ENCODE measurements at regions not wholly inside any gene's neighbourhood (a gene's known extent, or its start where the extent isn't known, plus 50 kb on each side); places are given as distances from the start of the nearest gene placed in this dataset.

- TF ChIP-seq SKIL (IDR thresholded peaks at IDR 0.05; ENCODE audit: low read depth, poor library complexity, severe bottlenecking) (no peak), GATAD2B (conservative IDR thresholded peaks at IDR 0.05; ENCODE audit: low read depth) (no peak), SMARCA5 (IDR thresholded peaks at IDR 0.05) (no peak), SIN3A (IDR thresholded peaks at IDR 0.05; ENCODE audit: low read depth, low read length) (no peak), SRF (IDR thresholded peaks at IDR 0.05; ENCODE audit: low read depth in 2 of 2, low read length in 2 of 2) (no peak)
These were observed 569.0 kb upstream of the MCTP2 start (continued) for GRCh38 chr15:93662162-93662885.

- H3K4me2 ChIP-seq (ENCODE audit: control insufficient read depth, insufficient read depth): no peak overlapping the region
- no peaks in the 10 kb centered on the region for H3K27me3 ChIP-seq (replicated peaks in 1 of 2; ENCODE audit: control insufficient read depth in 2 of 2, insufficient read depth in 2 of 2, low read length in 1 of 2)
- ChIA-PET CTCF (no interaction called here), RAD21 (ENCODE audit: unreplicated experiment) (no interaction called here), SMC1A (ENCODE audit: uncharacterized antibody, unreplicated experiment) (no interaction called here), POLR2A (no interaction called here)
- no peaks in the 10 kb centered on the region for H3K36me3 ChIP-seq (ENCODE audit: control insufficient read depth in 2 of 2, insufficient read depth in 2 of 2, low read length in 1 of 2)
- no peak overlapping the region for H3K4me3 ChIP-seq
- H3K9me3 ChIP-seq (replicated peaks; ENCODE audit: control insufficient read depth, insufficient read depth, low read length): no peaks in the 10 kb centered on the region
- BruUV-seq (replicated peaks): no TSS peak
- WGBS (ENCODE audit: insufficient coverage, insufficient replicate concordance, low lambda C conversion rate, missing lambda C conversion rate): 46% methylated on average over 8 of the region's 8 CpGs
- H3K79me2 ChIP-seq (ENCODE audit: control insufficient read depth, insufficient read depth, low read length): no peaks in the 10 kb centered on the region
- no peaks in the 10 kb centered on the region for H4K20me1 ChIP-seq (ENCODE audit: control insufficient read depth, insufficient read depth)
- ATAC-seq (no peak), FAIRE-seq (no peak), DNase-seq (ENCODE audit: low read depth, low spot score) (no peak)
- H2AFZ ChIP-seq (ENCODE audit: control insufficient read depth, low read depth, low read length): no peak overlapping the region
- intact Hi-C loops (cut with micrococcal nuclease; ENCODE audit: unreplicated experiment): loop anchor here (10.0 kb wide), 1 partner anchor 57 kb away; no protein-coding TSS in a partner anchor
- no peak overlapping the region for H3K27ac ChIP-seq (ENCODE audit: control insufficient read depth, insufficient read depth)
- in situ Hi-C loops (cut with MboI): no loop called here
- no peak overlapping the region for H3K9ac ChIP-seq (ENCODE audit: control insufficient read depth, insufficient read depth, low read length)
- no peaks in the 10 kb centered on the region for H3K4me1 ChIP-seq (ENCODE audit: control insufficient read depth, insufficient read depth, low read length)
- no peak for TF ChIP-seq RFX5 (IDR thresholded peaks at IDR 0.05; ENCODE audit: low read depth, low read length)
- no peak for TF ChIP-seq CEBPB (IDR thresholded peaks at IDR 0.05; ENCODE audit: borderline replicate concordance in 1 of 2, low read depth in 2 of 2, low read length in 2 of 2)
- TF ChIP-seq POLR2AphosphoS2 (IDR thresholded peaks at IDR 0.05; ENCODE audit: low read depth, low read length): no peak
- no peak for TF ChIP-seq IRF4 (IDR thresholded peaks at IDR 0.05; ENCODE audit: low read depth, low read length)
- no peak for TF ChIP-seq MTA3 (IDR thresholded peaks at IDR 0.05; ENCODE audit: borderline replicate concordance, low read length)
- TF ChIP-seq NFXL1 (IDR thresholded peaks at IDR 0.05; ENCODE audit: borderline replicate concordance): no peak
- no peak for TF ChIP-seq CUX1 (IDR thresholded peaks at IDR 0.05; ENCODE audit: insufficient replicate concordance, low read depth, low read length)
- no peak for TF ChIP-seq NFYA (IDR thresholded peaks at IDR 0.05; ENCODE audit: borderline replicate concordance, low read depth, low read length)
- TF ChIP-seq NR2C2 (IDR thresholded peaks at IDR 0.05; ENCODE audit: borderline replicate concordance, control insufficient read depth, insufficient read length, low read depth): no peak
- no peak for TF ChIP-seq ZNF24 (IDR thresholded peaks at IDR 0.05)
These were observed 569.2 kb upstream of the RGMA start for GRCh38 chr15:93658026-93658816.

Measured in GM12878 (cell line).